H1 (cell line): ENCODE measurements at regions not wholly inside any gene's neighbourhood (a gene's known extent, or its start where the extent isn't known, plus 50 kb on each side); places are given as distances from the start of the nearest gene placed in this dataset.

Source experiments
- RNF2 ChIP-seq: fragments of 200-900, 300-1000 bp; sonication (generic); IDR thresholded peaks from 2 replicates; pipeline ENCODE4 v1.7.1; 2016; ENCODE audit warnings: borderline replicate concordance, low read depth, mild to moderate bottlenecking, antibody characterized with exemption, low read length; ENCODE audit not compliant: poor library complexity, severe bottlenecking; ENCODE audit errors: missing control alignments

DNA sequence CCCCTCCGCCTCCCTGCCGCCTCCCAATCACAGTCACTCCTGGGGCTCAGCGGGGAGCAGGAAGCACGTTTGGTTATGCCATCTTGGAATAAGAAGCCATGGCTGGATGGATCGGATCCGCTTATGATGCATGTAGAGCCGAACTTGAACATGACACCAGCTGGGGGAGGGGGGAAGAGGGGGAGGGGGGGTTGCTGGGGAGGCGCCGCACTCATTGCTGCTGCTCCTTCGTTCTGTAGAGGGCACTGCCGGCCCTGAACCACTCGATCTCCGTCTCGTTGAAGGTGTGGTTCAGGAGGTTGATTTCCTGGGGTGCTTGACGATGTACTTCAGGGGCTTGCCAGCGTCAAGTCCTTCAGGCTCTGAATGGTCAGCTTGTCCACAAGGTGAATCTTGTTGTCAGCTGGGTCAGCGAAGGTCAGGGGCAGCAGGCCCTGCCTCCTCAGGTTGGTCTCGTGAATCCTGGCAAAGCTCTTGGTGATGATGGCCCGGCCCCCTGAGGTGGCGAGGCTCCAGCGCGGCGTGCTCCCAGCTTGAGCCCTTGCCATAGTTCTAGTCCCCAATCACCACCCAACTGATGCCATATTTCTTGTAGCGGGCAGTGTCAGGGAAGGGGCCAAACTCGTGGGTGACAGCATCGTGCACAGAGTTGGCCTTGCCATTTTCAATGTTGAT, 476.9 kb upstream of the ISX start (continued):
- TF ChIP-seq RNF2 = no peak
